ENCODE measurements at regions not wholly inside any gene's neighbourhood (a gene's known extent, or its start where the extent isn't known, plus 50 kb on each side); places are given as distances from the start of the nearest gene placed in this dataset.

DNA sequence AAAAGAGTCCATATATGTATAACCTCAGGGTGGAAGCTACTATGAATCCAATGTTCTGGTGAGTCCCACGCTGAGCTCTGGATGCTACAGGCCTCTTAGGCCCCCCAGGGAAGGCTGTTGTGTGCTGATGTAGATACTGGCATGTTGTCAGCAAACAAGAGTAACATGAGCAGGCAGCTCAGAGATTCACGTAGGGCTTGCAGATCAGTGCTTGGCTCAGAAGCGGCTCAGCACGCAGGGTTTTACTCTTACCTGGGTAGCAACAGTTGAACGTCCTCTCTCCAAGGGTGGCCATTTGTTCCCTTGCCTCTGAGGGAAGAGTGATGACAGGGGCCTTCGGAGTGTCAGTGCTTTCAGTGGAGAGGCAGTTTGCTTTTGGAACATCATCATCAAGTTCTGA is 93.4 kb downstream of the ZFP64 start:
- Histone ChIP-seq H3K4me3 (no peak overlapping the region), H3K27ac (no peak overlapping the region), H3K9me3 (ENCODE audit: low read depth, low read length) (no peaks in the 10 kb centered on the region), H3K9ac (ENCODE audit: insufficient read length) (no peak overlapping the region), H3K36me3 (ENCODE audit: insufficient read depth, low read length) (no peaks in the 10 kb centered on the region)
- DNase-seq (ENCODE audit: low read depth, low spot score) = no peak
- TF ChIP-seq POLR2AphosphoS5 (IDR thresholded peaks at IDR 0.05; ENCODE audit: borderline replicate concordance, low read depth, low read length) (no peak), EZH2 (IDR thresholded peaks at IDR 0.05) (no peak), FOXP2 (optimal IDR thresholded peaks at IDR 0.05; ENCODE audit: control extremely low read depth, extremely low read length, insufficient read depth) (no peak)

DNA sequence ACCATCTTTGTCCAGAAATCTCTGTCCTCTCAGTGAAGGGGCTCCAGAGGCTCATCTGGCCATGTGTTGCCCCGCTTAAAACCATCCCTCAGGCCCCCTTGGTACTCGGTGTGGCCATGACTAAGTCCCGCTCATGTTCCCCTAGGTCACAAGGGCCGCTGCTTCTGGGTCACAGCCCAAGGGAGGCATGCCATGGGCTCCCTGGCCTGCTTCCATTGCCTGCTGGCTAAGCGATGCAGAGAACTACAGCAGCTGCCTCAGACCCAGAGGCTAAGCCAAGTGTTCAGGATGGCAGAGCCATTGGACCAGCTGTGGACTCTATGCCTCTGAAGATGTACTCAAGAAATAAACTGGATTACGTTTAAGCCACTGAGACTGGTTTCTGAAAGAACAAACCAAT is 95.5 kb downstream of the ZFP64 start:
- Histone ChIP-seq H3K9ac (ENCODE audit: insufficient read length) (no peak overlapping the region), H3K9me3 (ENCODE audit: low read depth, low read length) (no peaks in the 10 kb centered on the region), H3K4me3 (no peak overlapping the region), H3K36me3 (ENCODE audit: insufficient read depth, low read length) (no peaks in the 10 kb centered on the region), H3K27ac (no peak overlapping the region)
- no peak for DNase-seq (ENCODE audit: low read depth, low spot score)
- TF ChIP-seq EZH2 (IDR thresholded peaks at IDR 0.05) (no peak), FOXP2 (optimal IDR thresholded peaks at IDR 0.05; ENCODE audit: control extremely low read depth, extremely low read length, insufficient read depth) (no peak), POLR2AphosphoS5 (IDR thresholded peaks at IDR 0.05; ENCODE audit: borderline replicate concordance, low read depth, low read length) (no peak)

DNA sequence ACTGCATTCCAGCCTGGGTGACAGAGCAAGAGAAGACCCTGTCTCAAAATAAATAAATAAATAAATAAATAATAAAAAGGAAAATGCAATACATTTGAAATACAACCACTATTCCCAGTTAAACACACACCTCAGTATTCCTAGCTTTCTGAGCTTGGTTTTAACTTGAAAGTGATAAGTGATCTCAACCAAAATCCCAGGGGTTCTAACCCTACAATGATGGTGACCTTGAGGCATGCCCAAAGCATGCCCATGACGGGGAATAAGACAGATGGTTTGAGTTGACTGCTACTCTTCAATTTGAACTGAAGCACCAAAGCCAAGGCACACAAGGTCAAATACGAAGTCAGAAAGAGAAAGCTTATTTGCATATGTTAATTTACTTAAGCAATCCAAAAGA is 96.9 kb downstream of the ZFP64 start:
- no peaks in the 10 kb centered on the region for H3K36me3 ChIP-seq (ENCODE audit: insufficient read depth, low read length)
- H3K27ac ChIP-seq = no peak overlapping the region
- no peak for TF ChIP-seq POLR2AphosphoS5 (IDR thresholded peaks at IDR 0.05; ENCODE audit: borderline replicate concordance, low read depth, low read length)
- TF ChIP-seq FOXP2 (optimal IDR thresholded peaks at IDR 0.05; ENCODE audit: control extremely low read depth, extremely low read length, insufficient read depth) = no peak
- TF ChIP-seq EZH2 (IDR thresholded peaks at IDR 0.05) = no peak
- no peak overlapping the region for H3K4me3 ChIP-seq
- no peaks in the 10 kb centered on the region for H3K9me3 ChIP-seq (ENCODE audit: low read depth, low read length)
- DNase-seq (ENCODE audit: low read depth, low spot score) = no peak
- no peak overlapping the region for H3K9ac ChIP-seq (ENCODE audit: insufficient read length)

GRCh38 chr20:52093575-52093974 is 98.0 kb downstream of the ZFP64 start:
- no peak for TF ChIP-seq EZH2 (IDR thresholded peaks at IDR 0.05)
- no peaks in the 10 kb centered on the region for H3K9me3 ChIP-seq (ENCODE audit: low read depth, low read length)
- DNase-seq (ENCODE audit: low read depth, low spot score) = no peak
- H3K36me3 ChIP-seq (ENCODE audit: insufficient read depth, low read length) = no peaks in the 10 kb centered on the region
- H3K4me3 ChIP-seq = no peak overlapping the region
- no peak overlapping the region for H3K9ac ChIP-seq (ENCODE audit: insufficient read length)
- H3K27ac ChIP-seq = no peak overlapping the region

DNA sequence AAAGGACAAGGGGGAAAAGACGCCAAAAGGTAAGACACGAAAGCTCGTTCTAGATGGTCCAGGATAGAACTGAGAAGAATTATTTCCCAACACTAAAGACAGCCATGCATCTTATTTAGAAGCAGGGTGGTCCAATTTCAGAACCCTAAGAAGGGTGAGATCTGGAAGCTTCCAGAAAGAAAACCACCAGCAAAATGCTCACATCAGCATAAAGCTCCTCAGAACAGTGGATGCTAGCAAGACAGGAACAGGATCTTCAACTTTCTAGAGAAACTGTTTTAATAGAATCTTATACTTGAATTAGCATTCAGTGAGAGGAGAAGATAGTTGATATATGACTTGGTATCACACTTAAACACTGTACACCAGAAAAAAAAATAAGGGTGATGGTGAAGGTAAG is 101.5 kb downstream of the ZFP64 start:
- Histone ChIP-seq H3K4me3 (no peak overlapping the region), H3K27ac (no peak overlapping the region), H3K36me3 (ENCODE audit: insufficient read depth, low read length) (no peaks in the 10 kb centered on the region; the same call in 1 of the 2 replicates), H3K9ac (ENCODE audit: insufficient read length) (no peak overlapping the region), H3K9me3 (ENCODE audit: low read depth, low read length) (peaks cover 6% of the 10 kb centered on the region; the same call in 1 of the 2 replicates)
- DNase-seq (ENCODE audit: low read depth, low spot score) = no peak
- no peak for TF ChIP-seq POLR2AphosphoS5 (IDR thresholded peaks at IDR 0.05; ENCODE audit: borderline replicate concordance, low read depth, low read length)
- TF ChIP-seq EZH2 (IDR thresholded peaks at IDR 0.05) = no peak
- TF ChIP-seq FOXP2 (optimal IDR thresholded peaks at IDR 0.05; ENCODE audit: control extremely low read depth, extremely low read length, insufficient read depth) = no peak

DNA sequence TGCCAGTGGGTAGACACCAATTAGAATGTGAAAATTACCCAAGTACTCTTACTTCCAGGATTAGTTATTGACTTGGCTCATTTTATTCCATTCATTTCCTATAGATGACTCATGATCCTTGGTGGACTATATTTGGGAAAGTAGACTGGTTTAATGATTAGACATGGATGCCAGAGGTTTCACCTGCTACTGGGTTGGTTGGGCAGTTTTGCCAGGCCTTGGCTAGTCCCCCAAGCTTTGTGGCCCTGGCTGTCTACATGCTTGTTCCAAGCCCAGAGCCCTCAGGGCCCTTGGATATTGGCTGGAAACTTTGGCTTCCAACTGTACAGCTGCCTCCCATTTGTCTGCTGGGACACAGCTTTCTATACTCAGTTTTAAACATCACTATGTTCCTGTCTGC is 104.1 kb downstream of the ZFP64 start:
- DNase-seq (ENCODE audit: low read depth, low spot score) = no peak
- no peak for TF ChIP-seq FOXP2 (optimal IDR thresholded peaks at IDR 0.05; ENCODE audit: control extremely low read depth, extremely low read length, insufficient read depth)
- no peak for TF ChIP-seq POLR2AphosphoS5 (IDR thresholded peaks at IDR 0.05; ENCODE audit: borderline replicate concordance, low read depth, low read length)
- TF ChIP-seq EZH2 (IDR thresholded peaks at IDR 0.05) = no peak
- H3K36me3 ChIP-seq (ENCODE audit: insufficient read depth, low read length) = no peaks in the 10 kb centered on the region; the same call in 1 of the 2 replicates

GRCh38 chr20:52086878-52087277 is 104.7 kb downstream of the ZFP64 start:
- Histone ChIP-seq H3K27ac (no peak overlapping the region), H3K9me3 (ENCODE audit: low read depth, low read length) (peaks cover 6% of the 10 kb centered on the region; the same call in 1 of the 2 replicates), H3K9ac (ENCODE audit: insufficient read length) (no peak overlapping the region), H3K4me3 (no peak overlapping the region), H3K36me3 (ENCODE audit: insufficient read depth, low read length) (no peaks in the 10 kb centered on the region; the same call in 1 of the 2 replicates)
- no peak for DNase-seq (ENCODE audit: low read depth, low spot score)
- TF ChIP-seq FOXP2 (optimal IDR thresholded peaks at IDR 0.05; ENCODE audit: control extremely low read depth, extremely low read length, insufficient read depth) (no peak), POLR2AphosphoS5 (IDR thresholded peaks at IDR 0.05; ENCODE audit: borderline replicate concordance, low read depth, low read length) (no peak), EZH2 (IDR thresholded peaks at IDR 0.05) (no peak)

More for the DNA sequence above, 104.1 kb downstream of the ZFP64 start:
- no peak overlapping the region for H3K4me3 ChIP-seq
- H3K9ac ChIP-seq (ENCODE audit: insufficient read length) = no peak overlapping the region
- H3K27ac ChIP-seq = no peak overlapping the region
- peaks cover 6% of the 10 kb centered on the region; the same call in 1 of the 2 replicates for H3K9me3 ChIP-seq (ENCODE audit: low read depth, low read length)

DNA sequence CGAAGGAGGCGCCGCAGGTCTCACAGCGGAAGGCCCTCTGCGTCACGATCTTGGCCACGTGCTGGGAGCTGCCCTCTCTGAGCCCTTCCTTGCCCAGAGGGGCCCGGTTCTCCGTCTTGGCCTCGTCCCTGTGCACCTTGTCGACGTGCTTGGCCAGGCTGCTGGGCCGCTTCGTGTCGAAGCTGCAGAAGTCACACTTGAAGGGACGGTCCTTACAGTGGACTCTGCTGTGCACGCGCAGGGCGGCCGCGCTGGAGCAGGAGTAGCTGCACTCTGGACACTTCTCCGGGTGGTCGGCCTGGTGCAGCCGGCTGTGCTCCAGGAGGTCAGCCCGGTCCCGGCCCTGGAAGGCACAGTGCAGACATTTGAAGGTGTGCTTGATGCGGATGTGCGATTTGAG is 106.9 kb downstream of the ZFP64 start:
- H3K27ac ChIP-seq = no peak overlapping the region
- TF ChIP-seq EZH2 (IDR thresholded peaks at IDR 0.05) (no peak), POLR2AphosphoS5 (IDR thresholded peaks at IDR 0.05; ENCODE audit: borderline replicate concordance, low read depth, low read length) (no peak), FOXP2 (optimal IDR thresholded peaks at IDR 0.05; ENCODE audit: control extremely low read depth, extremely low read length, insufficient read depth) (no peak)
- no peak overlapping the region for H3K4me3 ChIP-seq
- peaks cover 6% of the 10 kb centered on the region; the same call in 1 of the 2 replicates for H3K9me3 ChIP-seq (ENCODE audit: low read depth, low read length)
- H3K36me3 ChIP-seq (ENCODE audit: insufficient read depth, low read length) = no peaks in the 10 kb centered on the region; the same call in 1 of the 2 replicates
- H3K9ac ChIP-seq (ENCODE audit: insufficient read length) = no peak overlapping the region
- DNase-seq (ENCODE audit: low read depth, low spot score) = no peak

- H3K27ac ChIP-seq = no peak overlapping the region
- H3K4me3 ChIP-seq = no peak overlapping the region
- no peak for TF ChIP-seq EZH2 (IDR thresholded peaks at IDR 0.05)
- TF ChIP-seq FOXP2 (optimal IDR thresholded peaks at IDR 0.05; ENCODE audit: control extremely low read depth, extremely low read length, insufficient read depth) = no peak
- TF ChIP-seq POLR2AphosphoS5 (IDR thresholded peaks at IDR 0.05; ENCODE audit: borderline replicate concordance, low read depth, low read length) = no peak
- no peaks in the 10 kb centered on the region; the same call in 1 of the 2 replicates for H3K36me3 ChIP-seq (ENCODE audit: insufficient read depth, low read length)
- no peak overlapping the region for H3K9ac ChIP-seq (ENCODE audit: insufficient read length)
- DNase-seq (ENCODE audit: low read depth, low spot score) = peak; percentile 60
- peaks cover 6% of the 10 kb centered on the region; the same call in 1 of the 2 replicates for H3K9me3 ChIP-seq (ENCODE audit: low read depth, low read length)
Measured at GRCh38 chr20:52083627-52084232, 107.8 kb downstream of the ZFP64 start.
